ENCODE measurements at regions not wholly inside any gene's neighbourhood (a gene's known extent, or its start where the extent isn't known, plus 50 kb on each side); places are given as distances from the start of the nearest gene placed in this dataset.

- Mint-ChIP-seq H3K27me3 (no peaks in the 10 kb centered on the region), H3K4me1 (ENCODE audit: low read depth) (peaks cover 2% of the 10 kb centered on the region), H3K4me3 (ENCODE audit: low read depth) (no peak overlapping the region), H3K9me3 (ENCODE audit: low read depth) (peaks cover 9% of the 10 kb centered on the region), H3K36me3 (ENCODE audit: insufficient read depth) (no peaks in the 10 kb centered on the region), H3K27ac (no peak overlapping the region)
- no peak for DNase-seq (ENCODE audit: low spot score, unreplicated experiment)
- TF ChIP-seq CTCF (IDR thresholded peaks at IDR 0.05; ENCODE audit: unreplicated experiment) = no peak
Observed at GRCh38 chr4:179291657-179292056, 1849.4 kb upstream of the AGA start.

DNA sequence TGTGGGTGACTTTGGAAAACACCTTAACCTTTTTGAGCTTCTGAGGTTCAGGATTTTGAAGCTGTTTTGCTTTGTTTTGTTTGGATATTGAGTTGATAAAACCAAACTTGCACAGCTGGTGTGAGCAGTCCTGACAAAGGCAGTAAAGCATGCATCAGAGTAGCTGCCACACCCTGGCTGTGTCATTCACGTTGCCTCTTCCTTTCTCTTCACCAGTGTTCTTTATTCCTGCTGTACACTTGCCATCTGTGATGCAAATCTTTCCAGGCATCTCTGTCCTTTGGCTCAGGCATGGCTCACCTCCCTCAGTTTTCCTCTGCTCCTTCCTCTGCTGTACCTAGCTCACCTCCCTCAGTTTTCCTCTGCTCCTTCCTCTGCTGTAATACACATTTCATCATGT lies 1850.2 kb upstream of the AGA start:
- DNase-seq (ENCODE audit: low spot score, unreplicated experiment) = no peak
- Mint-ChIP-seq H3K4me3 (ENCODE audit: low read depth) (no peak overlapping the region), H3K4me1 (ENCODE audit: low read depth) (peaks cover 2% of the 10 kb centered on the region), H3K36me3 (ENCODE audit: insufficient read depth) (no peaks in the 10 kb centered on the region), H3K27me3 (no peaks in the 10 kb centered on the region), H3K9me3 (ENCODE audit: low read depth) (peaks cover 9% of the 10 kb centered on the region), H3K27ac (no peak overlapping the region)
- TF ChIP-seq CTCF (IDR thresholded peaks at IDR 0.05; ENCODE audit: unreplicated experiment) = no peak

GRCh38 chr4:179307297-179308136 lies 1865.3 kb upstream of the AGA start:
- Mint-ChIP-seq H3K9me3 (ENCODE audit: low read depth) (peaks cover 4% of the 10 kb centered on the region), H3K4me3 (ENCODE audit: low read depth) (no peak overlapping the region), H3K27me3 (no peaks in the 10 kb centered on the region), H3K36me3 (ENCODE audit: insufficient read depth) (no peaks in the 10 kb centered on the region), H3K27ac (no peak overlapping the region), H3K4me1 (ENCODE audit: low read depth) (no peaks in the 10 kb centered on the region)
- TF ChIP-seq CTCF (IDR thresholded peaks at IDR 0.05; ENCODE audit: unreplicated experiment) = peak; percentile 81
- peak; percentile 19 for DNase-seq (ENCODE audit: low spot score, unreplicated experiment)

DNA sequence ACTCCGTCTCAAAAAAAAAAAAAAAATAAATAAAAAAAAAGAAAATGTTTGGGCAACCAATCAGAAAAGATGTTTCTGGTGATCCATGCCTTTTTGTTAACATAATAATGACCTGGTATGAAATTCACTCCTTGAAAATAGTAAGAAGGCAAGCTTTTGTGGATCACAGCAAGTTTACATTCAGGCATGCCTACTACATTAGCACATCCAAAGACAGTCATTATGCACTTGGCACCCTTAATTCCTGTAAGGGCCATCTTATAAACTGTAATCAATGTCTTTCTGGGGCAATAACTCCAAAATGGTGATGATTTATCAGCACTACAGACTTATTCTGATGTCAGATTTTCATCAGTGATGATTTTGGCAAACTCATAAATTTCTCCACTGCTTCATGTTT lies 1871.6 kb upstream of the AGA start:
- no peak overlapping the region for H3K27ac Mint-ChIP-seq
- no peaks in the 10 kb centered on the region for H3K36me3 Mint-ChIP-seq (ENCODE audit: insufficient read depth)
- no peak overlapping the region for H3K4me3 Mint-ChIP-seq (ENCODE audit: low read depth)
- peaks cover 9% of the 10 kb centered on the region for H3K9me3 Mint-ChIP-seq (ENCODE audit: low read depth)
- DNase-seq (ENCODE audit: low spot score, unreplicated experiment) = no peak
- no peaks in the 10 kb centered on the region for H3K4me1 Mint-ChIP-seq (ENCODE audit: low read depth)
- no peaks in the 10 kb centered on the region for H3K27me3 Mint-ChIP-seq
- TF ChIP-seq CTCF (IDR thresholded peaks at IDR 0.05; ENCODE audit: unreplicated experiment) = no peak

DNA sequence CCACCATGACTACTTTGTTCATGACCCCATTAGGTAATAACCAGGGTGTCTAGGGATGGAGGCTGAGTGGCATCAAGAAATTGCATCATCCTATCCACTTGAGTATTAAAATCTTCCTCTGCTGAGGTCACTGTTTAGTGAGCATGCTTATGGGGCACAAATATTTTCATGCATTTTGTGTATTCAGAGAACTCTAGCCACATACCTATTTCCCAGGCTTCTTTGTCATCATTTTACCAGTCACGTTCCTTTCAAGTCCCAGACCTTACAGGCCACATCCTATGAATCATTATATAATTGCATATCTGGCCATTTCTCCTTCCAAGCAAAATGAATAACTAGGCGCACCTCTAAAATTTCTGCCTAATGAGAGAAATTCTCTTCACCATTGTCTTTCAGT lies 1882.9 kb upstream of the AGA start:
- DNase-seq (ENCODE audit: low spot score, unreplicated experiment) = no peak
- Mint-ChIP-seq H3K27ac (no peak overlapping the region), H3K4me1 (ENCODE audit: low read depth) (peaks cover 1% of the 10 kb centered on the region), H3K27me3 (no peaks in the 10 kb centered on the region), H3K36me3 (ENCODE audit: insufficient read depth) (no peaks in the 10 kb centered on the region), H3K9me3 (ENCODE audit: low read depth) (no peaks in the 10 kb centered on the region), H3K4me3 (ENCODE audit: low read depth) (no peak overlapping the region)
- no peak for TF ChIP-seq CTCF (IDR thresholded peaks at IDR 0.05; ENCODE audit: unreplicated experiment)
